Activated T-cell treated with anti-CD3 and anti-CD28 coated beads, Interleukin-2, amount 50 U/mL, for 1 hour (primary cell): ENCODE measurements at regions not wholly inside any gene's neighbourhood (a gene's known extent, or its start where the extent isn't known, plus 50 kb on each side); places are given as distances from the start of the nearest gene placed in this dataset.

Experiments
- DNase-seq: peaks from one replicate; pipeline ENCODE4 v3.0.0-alpha.2; 2020

DNA sequence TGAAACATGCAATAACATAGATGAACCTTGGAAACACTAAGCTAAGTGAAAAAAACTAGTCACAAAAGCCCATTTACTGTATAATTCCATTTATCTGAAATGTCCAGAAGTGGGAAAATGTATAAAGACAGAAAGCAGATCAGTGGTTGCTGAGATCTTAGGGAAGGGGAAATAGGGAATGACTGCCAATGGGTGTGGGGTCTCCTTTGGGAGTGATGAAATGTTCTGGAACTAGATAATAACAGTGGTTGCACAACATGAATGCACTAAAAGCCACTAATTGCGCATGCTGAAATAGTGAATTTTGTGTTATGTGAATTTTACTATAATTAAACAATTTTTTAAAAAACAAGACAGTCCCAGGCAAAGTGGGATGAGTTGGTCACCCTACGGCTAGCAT lies 472.8 kb downstream of the CCDC171 start:
- no peak for DNase-seq

GRCh38 chr9:16026886-16027285 lies 474.0 kb downstream of the CCDC171 start:
- no peak for DNase-seq

- DNase-seq = no peak
Observed at GRCh38 chr9:16028548-16028947, 475.7 kb downstream of the CCDC171 start.

DNA sequence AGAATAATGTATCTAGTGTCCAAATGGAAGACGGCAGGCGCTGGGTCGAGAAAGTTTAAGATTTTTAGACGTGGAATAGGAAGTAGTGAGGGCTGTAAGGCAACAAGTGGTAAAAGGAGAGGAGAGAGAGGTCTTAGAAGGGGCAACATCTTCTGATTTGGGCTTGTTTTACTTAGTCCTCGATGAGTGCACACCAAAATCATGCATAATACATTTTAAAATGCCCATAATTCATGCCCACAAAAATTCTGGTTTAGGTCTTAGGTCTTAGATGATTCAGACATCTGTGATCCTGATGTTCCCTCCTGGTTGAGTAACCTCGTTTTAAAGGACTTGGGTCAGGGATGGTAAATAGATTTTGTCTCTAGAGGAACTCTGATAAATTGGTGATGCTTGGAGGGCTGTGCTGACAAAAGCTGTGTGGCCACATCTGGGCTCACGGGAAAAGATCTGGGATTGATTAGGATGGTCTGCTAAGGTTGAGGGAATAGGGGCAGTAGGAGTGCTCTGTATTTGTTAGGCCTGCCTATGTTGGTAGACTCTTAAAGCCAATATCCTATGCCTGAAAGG lies 476.3 kb downstream of the CCDC171 start:
- no peak for DNase-seq

- no peak for DNase-seq
Observed at GRCh38 chr9:16029796-16030363, 477.0 kb downstream of the CCDC171 start.

- no peak for DNase-seq
Observed at GRCh38 chr9:16030528-16031185, 477.8 kb downstream of the CCDC171 start.

DNA sequence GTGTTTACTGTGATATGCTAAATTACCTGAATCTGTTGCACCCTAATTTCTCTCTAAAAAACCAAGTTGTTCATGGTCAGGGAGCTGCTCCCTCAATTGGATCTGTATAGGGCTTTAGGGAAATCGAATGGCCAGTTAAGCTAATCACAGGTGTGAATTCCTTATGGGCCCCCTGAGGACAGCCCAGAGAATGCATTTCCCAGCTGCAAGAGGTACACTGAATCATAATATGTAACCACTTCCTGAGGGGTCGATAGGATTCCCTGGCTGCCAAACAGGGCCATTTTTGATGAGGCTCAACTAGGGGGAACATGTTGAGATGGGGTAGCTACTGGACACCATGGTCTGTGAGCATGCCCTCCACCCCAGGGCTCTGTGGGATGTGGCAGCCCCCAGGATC lies 478.6 kb downstream of the CCDC171 start:
- DNase-seq = no peak

- no peak for DNase-seq
Observed at GRCh38 chr9:16031971-16032370, 479.1 kb downstream of the CCDC171 start.

DNA sequence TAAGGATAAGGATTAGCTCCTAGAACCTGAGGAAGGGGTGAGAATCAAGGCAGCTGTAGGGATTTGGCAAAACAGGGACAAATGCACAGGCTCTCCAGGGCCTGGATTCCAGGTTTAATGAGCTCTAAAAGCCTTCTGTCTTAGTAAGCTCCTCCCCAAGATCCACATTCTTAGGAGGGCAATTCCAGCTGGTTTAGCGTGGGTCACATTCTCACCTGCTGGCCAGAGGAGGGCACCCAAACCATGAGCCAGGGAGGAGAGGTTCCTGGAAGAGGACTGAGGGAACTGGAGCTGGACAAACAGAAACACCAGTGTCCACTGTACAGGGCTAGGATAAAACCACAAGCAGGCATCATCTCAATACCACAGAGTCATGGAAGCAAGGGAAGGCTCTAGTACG lies 480.0 kb downstream of the CCDC171 start:
- no peak for DNase-seq

DNA sequence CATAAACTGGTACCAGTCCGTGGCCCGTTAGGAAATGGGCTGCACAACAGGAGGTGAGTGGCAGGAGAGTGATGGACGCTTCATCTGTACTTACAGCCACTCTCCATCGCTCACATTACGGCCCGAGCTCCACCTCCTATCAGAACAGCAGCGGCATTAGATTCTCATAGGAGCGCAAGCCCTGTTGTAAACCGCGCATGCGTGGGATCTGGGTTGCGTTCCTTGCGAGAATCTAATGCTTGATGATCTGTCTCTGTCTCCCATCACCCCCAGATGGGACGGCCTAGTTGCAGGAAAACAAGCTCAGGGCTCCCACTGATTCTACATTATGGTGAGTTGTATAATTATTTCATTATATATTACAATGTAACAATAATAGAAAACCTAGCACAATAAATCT lies 480.4 kb downstream of the CCDC171 start:
- DNase-seq = no peak

- DNase-seq = no peak
Observed at GRCh38 chr9:16033921-16034691, 481.3 kb downstream of the CCDC171 start.

DNA sequence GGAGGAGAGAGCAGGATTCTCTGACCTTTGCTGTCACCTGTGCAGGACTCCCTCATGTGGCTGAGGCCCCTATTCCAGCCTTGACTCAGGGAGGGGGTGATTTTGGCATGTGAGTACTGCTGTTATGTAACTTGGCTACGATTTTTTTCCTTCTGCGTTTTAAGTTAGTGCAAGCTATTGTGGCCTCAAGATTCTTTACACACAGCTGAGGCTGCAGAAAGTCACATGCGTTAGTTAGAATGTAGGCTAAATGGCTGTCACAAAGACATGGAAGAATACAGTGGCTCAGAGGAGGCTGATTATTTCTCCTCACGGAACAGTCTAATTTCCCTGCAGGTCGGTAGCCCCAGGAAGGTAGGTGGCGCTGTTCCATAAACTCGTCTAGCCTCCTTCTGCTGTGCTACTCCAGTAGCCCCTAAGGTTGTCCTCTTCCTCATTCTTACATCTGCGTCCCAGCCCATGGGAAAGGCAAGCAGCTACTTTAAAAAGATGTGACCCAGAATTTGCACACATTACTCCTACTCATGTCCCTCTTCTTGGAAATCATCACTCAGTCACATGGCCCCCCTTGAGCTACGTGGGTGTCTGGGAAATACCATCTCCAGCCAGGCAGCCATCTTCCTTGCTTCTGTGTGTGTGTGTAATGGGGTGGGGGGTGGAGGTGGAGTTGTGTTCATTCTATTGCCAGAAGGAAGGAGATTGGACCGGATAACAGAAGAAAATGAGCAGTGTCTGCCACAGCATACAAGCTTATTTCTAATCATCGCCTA lies 486.6 kb downstream of the CCDC171 start:
- no peak for DNase-seq

DNA sequence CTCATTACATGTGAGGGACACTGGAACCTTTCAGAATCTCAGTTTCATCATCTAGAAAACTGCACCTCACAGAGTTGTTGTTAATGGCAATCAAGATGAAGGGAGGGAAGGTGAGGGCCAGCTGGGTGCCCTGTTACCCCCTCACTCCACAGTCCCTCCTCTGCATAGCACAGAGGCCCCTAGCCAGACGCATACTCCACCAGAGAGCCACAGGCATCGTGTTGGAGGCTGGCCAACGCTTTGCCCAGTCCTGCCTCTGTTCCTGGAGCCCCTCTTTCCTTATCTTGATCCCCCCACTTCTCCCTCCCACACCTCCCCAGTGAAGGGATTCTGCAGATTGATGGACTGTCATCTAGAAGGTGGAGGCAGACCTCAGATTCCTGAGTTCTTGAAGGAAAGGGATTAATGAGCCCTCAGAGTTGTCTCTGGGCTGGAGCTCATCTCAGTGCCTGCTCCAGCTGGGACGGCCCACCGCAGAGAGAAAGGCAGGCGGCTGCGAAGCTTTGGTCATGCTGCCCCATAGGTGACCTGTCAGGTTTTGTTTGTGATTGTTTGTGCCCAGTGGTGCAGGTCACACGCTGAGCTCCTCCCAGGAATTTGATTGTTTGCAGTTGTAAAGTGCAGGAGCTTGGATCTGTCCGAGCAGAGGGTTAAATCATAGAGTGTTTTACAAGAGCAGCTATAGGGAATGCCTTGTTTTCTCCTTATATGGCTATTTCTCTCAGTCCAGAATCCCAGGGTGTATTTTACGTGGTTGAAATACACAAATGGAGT lies 487.3 kb downstream of the CCDC171 start:
- no peak for DNase-seq

DNA sequence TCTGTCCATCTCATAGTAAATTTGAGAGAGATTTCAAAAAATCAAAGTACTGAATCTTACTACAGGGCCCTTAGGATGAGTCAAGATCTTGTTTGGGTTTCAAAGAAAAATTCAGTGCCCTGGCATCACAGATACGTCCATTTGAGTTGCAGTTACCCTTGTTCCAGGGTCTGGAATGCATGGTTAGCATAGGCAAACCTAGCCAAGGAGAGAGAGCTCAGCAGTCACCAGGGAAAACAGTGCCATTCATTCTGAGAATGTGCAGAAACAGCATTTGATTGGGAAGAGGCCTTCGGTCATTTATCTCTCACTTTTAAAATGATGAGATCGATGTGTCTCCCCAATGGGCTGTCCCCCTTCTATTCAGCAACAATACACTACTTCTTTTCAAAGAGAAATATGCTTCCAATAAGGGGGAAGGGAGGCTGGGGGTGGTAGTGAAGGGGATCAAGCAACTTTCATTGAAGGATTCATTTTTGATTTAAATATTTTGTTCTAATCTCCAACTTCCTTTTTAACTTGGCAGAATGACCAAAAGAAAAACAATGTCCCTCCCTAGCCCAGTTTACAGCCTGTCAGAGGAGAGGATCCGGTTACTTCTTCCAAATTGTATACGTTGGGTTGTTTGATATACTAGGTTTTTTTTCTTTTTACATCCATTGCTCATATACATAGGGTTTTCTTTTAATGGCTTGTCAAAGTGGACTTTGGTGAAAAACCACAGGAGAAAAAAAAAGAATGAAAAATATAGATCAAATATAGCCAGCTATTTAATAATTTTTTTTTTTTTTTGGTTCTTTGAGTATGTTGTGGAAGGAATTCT lies 491.1 kb downstream of the CCDC171 start:
- DNase-seq = no peak

GRCh38 chr9:16044579-16044881 lies 491.7 kb downstream of the CCDC171 start:
- no peak for DNase-seq

GRCh38 chr9:16045651-16046280 lies 492.9 kb downstream of the CCDC171 start:
- no peak for DNase-seq

DNA sequence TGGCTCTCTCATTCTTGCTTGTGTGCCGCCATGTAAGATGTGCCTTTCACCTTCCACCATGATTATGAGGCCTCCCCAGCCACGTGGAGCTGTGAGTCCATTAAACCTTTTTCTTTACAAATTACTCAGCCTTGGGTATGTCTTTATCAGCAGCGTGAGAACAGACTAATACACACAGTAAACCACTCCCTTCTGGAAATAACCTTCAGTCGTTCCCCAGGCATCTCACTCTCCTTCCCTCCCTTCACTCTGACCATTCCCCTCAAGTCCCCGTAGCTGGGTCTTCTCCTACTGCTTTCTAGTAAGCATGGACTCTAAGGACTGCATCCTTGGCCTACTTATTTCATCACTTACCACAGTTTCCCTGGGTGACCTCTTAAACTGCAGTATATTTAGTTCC lies 493.9 kb downstream of the CCDC171 start:
- DNase-seq = no peak

DNA sequence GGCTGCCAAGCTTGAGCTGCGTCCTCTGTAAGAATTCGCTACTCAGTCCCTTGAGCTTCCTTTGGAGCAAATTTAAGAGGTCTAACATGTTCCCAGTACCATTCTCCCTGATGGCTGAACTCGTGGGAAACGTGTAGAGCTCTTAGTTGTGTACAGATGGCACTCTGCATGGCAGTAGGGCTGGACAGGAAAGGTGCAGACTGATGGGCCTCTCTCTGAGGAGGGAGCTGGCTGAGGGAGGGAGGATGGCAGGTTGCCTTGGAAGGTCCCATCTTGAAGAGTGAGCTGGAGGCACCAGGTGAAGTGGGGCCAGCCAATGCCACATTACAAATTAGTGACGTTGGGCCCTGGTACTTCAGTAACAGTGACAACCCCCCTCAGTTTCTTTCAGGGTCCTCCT lies 495.3 kb downstream of the CCDC171 start:
- DNase-seq = no peak

DNA sequence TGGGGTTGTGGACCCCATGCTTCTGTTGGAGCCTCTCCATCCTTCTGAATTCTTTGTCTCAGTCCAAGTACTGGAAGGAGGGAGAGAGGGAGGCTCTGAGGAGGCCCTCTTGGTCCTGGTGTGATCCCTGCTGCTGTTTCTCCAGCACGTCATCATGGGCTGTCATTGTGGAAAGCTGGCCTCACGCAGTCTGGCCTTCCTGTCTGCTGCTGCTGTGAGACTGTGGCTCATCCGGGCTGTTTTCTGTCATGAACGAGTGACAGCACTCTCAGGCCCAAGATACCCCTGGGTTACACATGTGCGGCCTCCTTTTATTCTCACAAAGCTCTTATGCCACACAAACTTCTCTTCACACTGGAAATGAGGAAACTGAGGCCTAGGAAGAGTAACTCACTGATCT lies 499.3 kb downstream of the CCDC171 start:
- DNase-seq = no peak

- DNase-seq = no peak
Observed at GRCh38 chr9:16052757-16053530, 500.1 kb downstream of the CCDC171 start.
